ENCODE measurements at regions not wholly inside any gene's neighbourhood (a gene's known extent, or its start where the extent isn't known, plus 50 kb on each side); places are given as distances from the start of the nearest gene placed in this dataset.

- TF ChIP-seq TAF1 (IDR thresholded peaks at IDR 0.05; ENCODE audit: low read depth) (no peak), RAD21 (IDR thresholded peaks at IDR 0.05; ENCODE audit: low read depth) (no peak), USF1 (IDR thresholded peaks at IDR 0.05) (no peak), CREB1 (IDR thresholded peaks at IDR 0.05; ENCODE audit: low read depth) (no peak), YY1 (IDR thresholded peaks at IDR 0.05; ENCODE audit: low read depth) (no peak), REST (IDR thresholded peaks at IDR 0.05; ENCODE audit: low read depth) (no peak), MAX (IDR thresholded peaks at IDR 0.05) (no peak), EP300 (IDR thresholded peaks at IDR 0.05; ENCODE audit: borderline replicate concordance) (no peak), FOXM1 (IDR thresholded peaks at IDR 0.05; ENCODE audit: borderline replicate concordance, low read depth) (no peak), TCF12 (IDR thresholded peaks at IDR 0.05; ENCODE audit: low read depth) (no peak)
These were observed 109.2 kb upstream of the CDYL start for GRCh38 chr6:4666886-4667513.
